ENCODE measurements at regions not wholly inside any gene's neighbourhood (a gene's known extent, or its start where the extent isn't known, plus 50 kb on each side); places are given as distances from the start of the nearest gene placed in this dataset.

DNA sequence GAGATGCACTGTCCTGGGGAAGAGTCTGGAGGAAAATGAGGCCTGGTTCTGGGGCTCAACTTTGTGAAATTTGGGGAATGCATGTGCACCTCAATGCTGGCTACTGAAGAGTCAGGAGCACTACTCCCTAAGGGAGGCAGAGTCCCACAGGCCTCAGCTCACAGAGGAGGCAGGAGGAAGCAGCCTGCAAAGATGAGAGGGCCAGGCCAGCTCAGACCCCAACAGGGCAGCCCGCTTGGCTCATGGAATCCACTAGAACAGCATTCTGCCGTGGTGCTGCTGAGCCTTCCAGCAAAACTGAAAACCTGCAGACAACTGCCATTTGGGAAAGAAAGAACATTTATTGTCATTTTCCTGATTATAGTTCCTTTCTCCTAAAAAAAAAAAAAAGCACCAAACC is 300.5 kb downstream of the CTTN start:
- Histone ChIP-seq H4K20me1 (replicated peaks; ENCODE audit: insufficient read depth) (no peaks in the 10 kb centered on the region), H3K9me2 (ENCODE audit: insufficient read depth) (peaks cover 3% of the 10 kb centered on the region; the same call in 1 of the 2 replicates), H3K36me3 (ENCODE audit: insufficient read depth) (no peaks in the 10 kb centered on the region), H3F3A (replicated peaks; ENCODE audit: low read depth) (no peaks in the 10 kb centered on the region), H2AFZ (no peak overlapping the region), H3K79me2 (replicated peaks; ENCODE audit: insufficient read depth) (no peaks in the 10 kb centered on the region), H3K4me3 (no peak overlapping the region), H3K4me2 (no peak overlapping the region), H3K4me1 (ENCODE audit: insufficient read depth) (no peaks in the 10 kb centered on the region; the same call in 1 of the 2 replicates), H3K27me3 (ENCODE audit: insufficient read depth) (no peaks in the 10 kb centered on the region), H3K27ac (ENCODE audit: low read depth) (no peak overlapping the region)
- Mint-ChIP-seq H3K4me3 (no peak overlapping the region), H3K4me1 (peaks cover 21% of the 10 kb centered on the region), H3K27ac (no peak overlapping the region), H3K9me3 (no peaks in the 10 kb centered on the region; the same call in 2 of the 3 replicates), H3K27me3 (ENCODE audit: insufficient read depth, low read depth, poor library complexity) (peaks cover 5% of the 10 kb centered on the region), H3K36me3 (ENCODE audit: low read depth) (peaks cover 11% of the 10 kb centered on the region)
- no peak for DNase-seq (ENCODE audit: low spot score)
- no peak for ATAC-seq
- no peak for TF ChIP-seq ZNF331 (CRISPR knock-in tag; IDR thresholded peaks at IDR 0.05; ENCODE audit: low read depth)
- TF ChIP-seq POLR2AphosphoS5 (IDR thresholded peaks at IDR 0.05; ENCODE audit: low read depth), result no peak
- no peak for TF ChIP-seq STAT1 (IDR thresholded peaks at IDR 0.05; ENCODE audit: unreplicated experiment)
- TF ChIP-seq, protein P1, sequence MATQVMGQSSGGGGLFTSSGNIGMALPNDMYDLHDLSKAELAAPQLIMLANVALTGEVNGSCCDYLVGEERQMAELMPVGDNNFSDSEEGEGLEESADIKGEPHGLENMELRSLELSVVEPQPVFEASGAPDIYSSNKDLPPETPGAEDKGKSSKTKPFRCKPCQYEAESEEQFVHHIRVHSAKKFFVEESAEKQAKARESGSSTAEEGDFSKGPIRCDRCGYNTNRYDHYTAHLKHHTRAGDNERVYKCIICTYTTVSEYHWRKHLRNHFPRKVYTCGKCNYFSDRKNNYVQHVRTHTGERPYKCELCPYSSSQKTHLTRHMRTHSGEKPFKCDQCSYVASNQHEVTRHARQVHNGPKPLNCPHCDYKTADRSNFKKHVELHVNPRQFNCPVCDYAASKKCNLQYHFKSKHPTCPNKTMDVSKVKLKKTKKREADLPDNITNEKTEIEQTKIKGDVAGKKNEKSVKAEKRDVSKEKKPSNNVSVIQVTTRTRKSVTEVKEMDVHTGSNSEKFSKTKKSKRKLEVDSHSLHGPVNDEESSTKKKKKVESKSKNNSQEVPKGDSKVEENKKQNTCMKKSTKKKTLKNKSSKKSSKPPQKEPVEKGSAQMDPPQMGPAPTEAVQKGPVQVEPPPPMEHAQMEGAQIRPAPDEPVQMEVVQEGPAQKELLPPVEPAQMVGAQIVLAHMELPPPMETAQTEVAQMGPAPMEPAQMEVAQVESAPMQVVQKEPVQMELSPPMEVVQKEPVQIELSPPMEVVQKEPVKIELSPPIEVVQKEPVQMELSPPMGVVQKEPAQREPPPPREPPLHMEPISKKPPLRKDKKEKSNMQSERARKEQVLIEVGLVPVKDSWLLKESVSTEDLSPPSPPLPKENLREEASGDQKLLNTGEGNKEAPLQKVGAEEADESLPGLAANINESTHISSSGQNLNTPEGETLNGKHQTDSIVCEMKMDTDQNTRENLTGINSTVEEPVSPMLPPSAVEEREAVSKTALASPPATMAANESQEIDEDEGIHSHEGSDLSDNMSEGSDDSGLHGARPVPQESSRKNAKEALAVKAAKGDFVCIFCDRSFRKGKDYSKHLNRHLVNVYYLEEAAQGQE (IDR thresholded peaks at IDR 0.05; ENCODE audit: unreplicated experiment), result no peak
- no peak for TF ChIP-seq EZH2phosphoT487 (IDR thresholded peaks at IDR 0.05; ENCODE audit: unreplicated experiment)

DNA sequence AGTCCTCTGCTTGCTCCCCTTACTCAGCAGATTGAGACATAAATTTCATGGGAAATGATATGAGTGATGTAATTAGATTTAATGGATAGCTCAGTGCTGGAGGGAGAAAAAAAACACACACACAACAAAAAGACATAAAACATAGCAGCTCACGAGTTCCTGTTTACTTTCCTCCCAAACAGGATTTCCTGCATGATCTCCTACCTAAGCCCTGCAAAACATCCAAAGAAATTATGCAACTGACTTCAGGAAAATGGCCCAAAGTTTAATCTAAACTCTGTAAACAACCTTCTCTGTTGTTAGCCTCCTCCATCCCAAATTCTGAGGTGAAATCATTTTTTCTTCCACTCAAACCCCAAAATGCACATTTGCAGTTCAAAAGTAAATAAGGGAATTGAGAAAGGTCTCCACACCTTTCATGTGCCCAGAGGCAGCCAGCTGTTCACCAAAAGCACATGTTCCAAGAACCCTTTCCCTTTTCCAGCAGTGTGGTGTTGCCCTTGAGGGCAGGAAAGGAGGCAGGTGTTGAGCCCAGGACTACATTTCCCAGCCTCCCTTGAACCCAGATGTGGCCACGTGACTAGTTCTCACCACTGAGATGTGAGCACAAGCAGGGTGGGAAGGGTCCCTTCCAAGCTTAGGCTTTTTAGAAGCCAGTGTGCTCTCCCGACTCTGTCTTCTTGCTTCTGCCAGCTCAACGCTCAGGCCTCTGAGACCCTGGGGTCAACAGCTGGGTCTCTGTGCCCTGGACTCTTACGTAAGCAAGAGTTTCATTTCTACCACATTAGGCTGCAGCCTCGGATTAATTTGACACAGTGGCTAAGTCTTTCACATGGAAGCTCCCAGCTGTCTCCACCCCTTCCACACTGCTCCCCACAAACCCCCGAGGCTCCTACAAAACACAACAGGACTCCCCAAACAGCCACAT is 301.2 kb downstream of the CTTN start:
- no peak overlapping the region for H2AFZ ChIP-seq

More for the DNA sequence above, 301.2 kb downstream of the CTTN start:
- Histone ChIP-seq H3K4me2 (no peak overlapping the region), H3K4me1 (ENCODE audit: insufficient read depth) (no peaks in the 10 kb centered on the region; the same call in 1 of the 2 replicates), H3K27ac (ENCODE audit: low read depth) (no peak overlapping the region), H3F3A (replicated peaks; ENCODE audit: low read depth) (no peaks in the 10 kb centered on the region), H3K9me2 (ENCODE audit: insufficient read depth) (peaks cover 3% of the 10 kb centered on the region; the same call in 1 of the 2 replicates), H3K79me2 (replicated peaks; ENCODE audit: insufficient read depth) (no peaks in the 10 kb centered on the region), H3K4me3 (no peak overlapping the region), H3K36me3 (ENCODE audit: insufficient read depth) (no peaks in the 10 kb centered on the region), H3K27me3 (ENCODE audit: insufficient read depth) (no peaks in the 10 kb centered on the region), H4K20me1 (replicated peaks; ENCODE audit: insufficient read depth) (no peaks in the 10 kb centered on the region)
- DNase-seq (ENCODE audit: low spot score) (peak; percentile 85), ATAC-seq (peak; percentile 95)
- TF ChIP-seq EZH2phosphoT487 (IDR thresholded peaks at IDR 0.05; ENCODE audit: unreplicated experiment), result no peak
- TF ChIP-seq, protein P2, sequence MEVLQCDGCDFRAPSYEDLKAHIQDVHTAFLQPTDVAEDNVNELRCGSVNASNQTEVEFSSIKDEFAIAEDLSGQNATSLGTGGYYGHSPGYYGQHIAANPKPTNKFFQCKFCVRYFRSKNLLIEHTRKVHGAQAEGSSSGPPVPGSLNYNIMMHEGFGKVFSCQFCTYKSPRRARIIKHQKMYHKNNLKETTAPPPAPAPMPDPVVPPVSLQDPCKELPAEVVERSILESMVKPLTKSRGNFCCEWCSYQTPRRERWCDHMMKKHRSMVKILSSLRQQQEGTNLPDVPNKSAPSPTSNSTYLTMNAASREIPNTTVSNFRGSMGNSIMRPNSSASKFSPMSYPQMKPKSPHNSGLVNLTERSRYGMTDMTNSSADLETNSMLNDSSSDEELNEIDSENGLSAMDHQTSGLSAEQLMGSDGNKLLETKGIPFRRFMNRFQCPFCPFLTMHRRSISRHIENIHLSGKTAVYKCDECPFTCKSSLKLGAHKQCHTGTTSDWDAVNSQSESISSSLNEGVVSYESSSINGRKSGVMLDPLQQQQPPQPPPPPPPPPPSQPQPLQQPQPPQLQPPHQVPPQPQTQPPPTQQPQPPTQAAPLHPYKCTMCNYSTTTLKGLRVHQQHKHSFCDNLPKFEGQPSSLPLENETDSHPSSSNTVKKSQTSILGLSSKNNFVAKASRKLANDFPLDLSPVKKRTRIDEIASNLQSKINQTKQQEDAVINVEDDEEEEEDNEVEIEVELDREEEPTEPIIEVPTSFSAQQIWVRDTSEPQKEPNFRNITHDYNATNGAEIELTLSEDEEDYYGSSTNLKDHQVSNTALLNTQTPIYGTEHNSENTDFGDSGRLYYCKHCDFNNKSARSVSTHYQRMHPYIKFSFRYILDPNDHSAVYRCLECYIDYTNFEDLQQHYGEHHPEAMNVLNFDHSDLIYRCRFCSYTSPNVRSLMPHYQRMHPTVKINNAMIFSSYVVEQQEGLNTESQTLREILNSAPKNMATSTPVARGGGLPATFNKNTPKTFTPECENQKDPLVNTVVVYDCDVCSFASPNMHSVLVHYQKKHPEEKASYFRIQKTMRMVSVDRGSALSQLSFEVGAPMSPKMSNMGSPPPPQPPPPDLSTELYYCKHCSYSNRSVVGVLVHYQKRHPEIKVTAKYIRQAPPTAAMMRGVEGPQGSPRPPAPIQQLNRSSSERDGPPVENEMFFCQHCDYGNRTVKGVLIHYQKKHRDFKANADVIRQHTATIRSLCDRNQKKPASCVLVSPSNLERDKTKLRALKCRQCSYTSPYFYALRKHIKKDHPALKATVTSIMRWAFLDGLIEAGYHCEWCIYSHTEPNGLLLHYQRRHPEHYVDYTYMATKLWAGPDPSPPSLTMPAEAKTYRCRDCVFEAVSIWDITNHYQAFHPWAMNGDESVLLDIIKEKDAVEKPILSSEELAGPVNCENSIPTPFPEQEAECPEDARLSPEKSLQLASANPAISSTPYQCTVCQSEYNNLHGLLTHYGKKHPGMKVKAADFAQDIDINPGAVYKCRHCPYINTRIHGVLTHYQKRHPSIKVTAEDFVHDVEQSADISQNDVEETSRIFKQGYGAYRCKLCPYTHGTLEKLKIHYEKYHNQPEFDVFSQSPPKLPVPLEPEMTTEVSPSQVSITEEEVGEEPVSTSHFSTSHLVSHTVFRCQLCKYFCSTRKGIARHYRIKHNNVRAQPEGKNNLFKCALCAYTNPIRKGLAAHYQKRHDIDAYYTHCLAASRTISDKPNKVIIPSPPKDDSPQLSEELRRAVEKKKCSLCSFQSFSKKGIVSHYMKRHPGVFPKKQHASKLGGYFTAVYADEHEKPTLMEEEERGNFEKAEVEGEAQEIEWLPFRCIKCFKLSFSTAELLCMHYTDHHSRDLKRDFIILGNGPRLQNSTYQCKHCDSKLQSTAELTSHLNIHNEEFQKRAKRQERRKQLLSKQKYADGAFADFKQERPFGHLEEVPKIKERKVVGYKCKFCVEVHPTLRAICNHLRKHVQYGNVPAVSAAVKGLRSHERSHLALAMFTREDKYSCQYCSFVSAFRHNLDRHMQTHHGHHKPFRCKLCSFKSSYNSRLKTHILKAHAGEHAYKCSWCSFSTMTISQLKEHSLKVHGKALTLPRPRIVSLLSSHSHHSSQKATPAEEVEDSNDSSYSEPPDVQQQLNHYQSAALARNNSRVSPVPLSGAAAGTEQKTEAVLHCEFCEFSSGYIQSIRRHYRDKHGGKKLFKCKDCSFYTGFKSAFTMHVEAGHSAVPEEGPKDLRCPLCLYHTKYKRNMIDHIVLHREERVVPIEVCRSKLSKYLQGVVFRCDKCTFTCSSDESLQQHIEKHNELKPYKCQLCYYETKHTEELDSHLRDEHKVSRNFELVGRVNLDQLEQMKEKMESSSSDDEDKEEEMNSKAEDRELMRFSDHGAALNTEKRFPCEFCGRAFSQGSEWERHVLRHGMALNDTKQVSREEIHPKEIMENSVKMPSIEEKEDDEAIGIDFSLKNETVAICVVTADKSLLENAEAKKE (CRISPR knock-in tag; IDR thresholded peaks at IDR 0.05), result no peak
- TF ChIP-seq EZH2 (IDR thresholded peaks at IDR 0.05; ENCODE audit: low read depth, unreplicated experiment), result no peak
- TF ChIP-seq, protein P3, sequence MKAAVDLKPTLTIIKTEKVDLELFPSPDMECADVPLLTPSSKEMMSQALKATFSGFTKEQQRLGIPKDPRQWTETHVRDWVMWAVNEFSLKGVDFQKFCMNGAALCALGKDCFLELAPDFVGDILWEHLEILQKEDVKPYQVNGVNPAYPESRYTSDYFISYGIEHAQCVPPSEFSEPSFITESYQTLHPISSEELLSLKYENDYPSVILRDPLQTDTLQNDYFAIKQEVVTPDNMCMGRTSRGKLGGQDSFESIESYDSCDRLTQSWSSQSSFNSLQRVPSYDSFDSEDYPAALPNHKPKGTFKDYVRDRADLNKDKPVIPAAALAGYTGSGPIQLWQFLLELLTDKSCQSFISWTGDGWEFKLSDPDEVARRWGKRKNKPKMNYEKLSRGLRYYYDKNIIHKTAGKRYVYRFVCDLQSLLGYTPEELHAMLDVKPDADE (IDR thresholded peaks at IDR 0.05), result 0 out of 2 replicates have a peak, but pooled peaks have one; percentile 64
- Mint-ChIP-seq H3K27ac (no peak overlapping the region), H3K27me3 (ENCODE audit: insufficient read depth, low read depth, poor library complexity) (peaks cover 6% of the 10 kb centered on the region), H3K4me3 (no peak overlapping the region), H3K36me3 (ENCODE audit: low read depth) (peaks cover 11% of the 10 kb centered on the region), H3K9me3 (no peaks in the 10 kb centered on the region; the same call in 2 of the 3 replicates), H3K4me1 (peaks cover 21% of the 10 kb centered on the region)

All from GM23338 (cell line).